Glomerular visceral epithelial cell (primary cell): ENCODE measurements at regions not wholly inside any gene's neighbourhood (a gene's known extent, or its start where the extent isn't known, plus 50 kb on each side); places are given as distances from the start of the nearest gene placed in this dataset.

Source experiments
- DNase-seq: peaks from one replicate; pipeline ENCODE4 v3.0.0-alpha.2; 2016; ENCODE audit errors: extremely low spot score

- no peak for DNase-seq
Observed at GRCh38 chr3:176723758-176724393, 473.4 kb downstream of the TBL1XR1 start.

GRCh38 chr3:176714034-176714433 is 483.2 kb downstream of the TBL1XR1 start:
- peak; percentile 18 for DNase-seq

- DNase-seq: no peak
Observed at GRCh38 chr3:176712191-176712590, 485.1 kb downstream of the TBL1XR1 start.

- no peak for DNase-seq
Observed at GRCh38 chr3:176699288-176699687, 498.0 kb downstream of the TBL1XR1 start.

GRCh38 chr3:176697284-176697889 is 499.9 kb downstream of the TBL1XR1 start:
- no peak for DNase-seq

- DNase-seq: no peak
Observed at GRCh38 chr3:176696816-176697215, 500.5 kb downstream of the TBL1XR1 start.

GRCh38 chr3:176692966-176693785 is 504.1 kb downstream of the TBL1XR1 start:
- DNase-seq: no peak

GRCh38 chr3:176692199-176692965 is 504.9 kb downstream of the TBL1XR1 start:
- DNase-seq: no peak

GRCh38 chr3:176690083-176690869 is 507.0 kb downstream of the TBL1XR1 start:
- no peak for DNase-seq

GRCh38 chr3:176687754-176688153 is 509.5 kb downstream of the TBL1XR1 start:
- no peak for DNase-seq

GRCh38 chr3:176683382-176683781 is 513.9 kb downstream of the TBL1XR1 start:
- no peak for DNase-seq

GRCh38 chr3:176663837-176664831 is 533.1 kb downstream of the TBL1XR1 start:
- DNase-seq: peak; percentile 10

GRCh38 chr3:176663387-176663786 is 533.9 kb downstream of the TBL1XR1 start:
- DNase-seq: no peak

GRCh38 chr3:176661432-176661964 is 535.8 kb downstream of the TBL1XR1 start:
- DNase-seq: no peak

- DNase-seq: no peak
Observed at GRCh38 chr3:176655404-176656094, 541.7 kb downstream of the TBL1XR1 start.

GRCh38 chr3:176651622-176652021 is 545.7 kb downstream of the TBL1XR1 start:
- DNase-seq: no peak

- DNase-seq: no peak
Observed at GRCh38 chr3:176650478-176650877, 546.8 kb downstream of the TBL1XR1 start.

- no peak for DNase-seq
Observed at GRCh38 chr3:176647987-176648386, 549.3 kb downstream of the TBL1XR1 start.

- no peak for DNase-seq
Observed at GRCh38 chr3:176633511-176633910, 563.8 kb downstream of the TBL1XR1 start.
